Loucy (cell line): ENCODE measurements at regions not wholly inside any gene's neighbourhood (a gene's known extent, or its start where the extent isn't known, plus 50 kb on each side); places are given as distances from the start of the nearest gene placed in this dataset.
A peak's percentile ranks its signal among the peaks of the same experiment; 100 is the strongest.

Experiments
- H2AFZ ChIP-seq: fragments of 200-600 bp; sonication (generic); 2 replicates; pipeline ENCODE4 v1.6.0; 2016; ENCODE audit warnings: antibody characterized with exemption, mild to moderate bottlenecking, low read length, moderate library complexity
- H3F3A ChIP-seq: fragments of 200-600 bp; 2 replicates; pipeline ENCODE4 v1.6.0; 2016; ENCODE audit warnings: antibody characterized with exemption, low read depth, mild to moderate bottlenecking
- H3K27me3 ChIP-seq: fragments of 200-600 bp; sonication (generic); 2 replicates; pipeline ENCODE4 v1.6.1; 2014; ENCODE audit warnings: low read length, mild to moderate bottlenecking; ENCODE audit not compliant: insufficient read depth, poor library complexity, severe bottlenecking
- H3K36me3 ChIP-seq: fragments of 200-600 bp; sonication (generic); 2 replicates; pipeline ENCODE4 v1.6.1; 2016; ENCODE audit warnings: low read length; ENCODE audit not compliant: insufficient read depth
- H3K4me1 ChIP-seq: fragments of 200-600 bp; sonication (generic); 2 replicates; pipeline ENCODE4 v1.5.1; 2014; ENCODE audit warnings: low read length, mild to moderate bottlenecking; ENCODE audit not compliant: insufficient read depth, poor library complexity, severe bottlenecking
- H3K4me2 ChIP-seq: fragments of 200-600 bp; sonication (generic); 2 replicates; pipeline ENCODE4 v1.6.0; 2014; ENCODE audit warnings: antibody characterized with exemption, low read length, low read depth, mild to moderate bottlenecking; ENCODE audit not compliant: poor library complexity, severe bottlenecking
- H3K4me3 ChIP-seq: fragments of 200-600 bp; sonication (generic); 2 replicates; pipeline ENCODE4 v1.5.1; 2014; ENCODE audit warnings: low read length, mild to moderate bottlenecking, mixed read lengths; ENCODE audit not compliant: poor library complexity, severe bottlenecking
- H3K79me2 ChIP-seq: fragments of 200-600 bp; sonication (generic); 2 replicates; pipeline ENCODE4 v1.6.1; 2014; ENCODE audit warnings: low read length; ENCODE audit not compliant: insufficient read depth
- H3K9ac ChIP-seq: fragments of 200-600 bp; sonication (generic); 2 replicates; pipeline ENCODE4 v1.6.0; 2014; ENCODE audit warnings: mild to moderate bottlenecking, low read depth, low read length, moderate library complexity; ENCODE audit not compliant: poor library complexity, severe bottlenecking
- H3K9me2 ChIP-seq: fragments of 200-600 bp; sonication (generic); replicated peaks from 2 replicates; pipeline ENCODE4 v1.6.1; 2016; ENCODE audit warnings: low read depth, low read length, mixed read lengths
- H3K9me3 ChIP-seq: fragments of 200-600 bp; sonication (generic); 2 replicates; pipeline ENCODE4 v1.6.1; 2014; ENCODE audit warnings: mild to moderate bottlenecking, antibody characterized with exemption, low read length, low read depth; ENCODE audit not compliant: insufficient read depth
- H4K20me1 ChIP-seq: fragments of 200-600 bp; sonication (generic); 2 replicates; pipeline ENCODE4 v1.6.0; 2014; ENCODE audit warnings: antibody characterized with exemption, low read length, mild to moderate bottlenecking; ENCODE audit not compliant: insufficient read depth, poor library complexity, severe bottlenecking
- CTCF ChIP-seq: fragments of 200-600 bp; sonication (generic); conservative IDR thresholded peaks from 2 replicates; pipeline ENCODE4 v1.5.1; 2014; ENCODE audit warnings: mild to moderate bottlenecking, antibody characterized with exemption, low read length
- EZH2phosphoT487 ChIP-seq: fragments of 200-600 bp; IDR thresholded peaks from 2 replicates; pipeline ENCODE4 v1.6.1; 2018; ENCODE audit warnings: antibody characterized with exemption, mild to moderate bottlenecking, moderate library complexity, borderline replicate concordance

DNA sequence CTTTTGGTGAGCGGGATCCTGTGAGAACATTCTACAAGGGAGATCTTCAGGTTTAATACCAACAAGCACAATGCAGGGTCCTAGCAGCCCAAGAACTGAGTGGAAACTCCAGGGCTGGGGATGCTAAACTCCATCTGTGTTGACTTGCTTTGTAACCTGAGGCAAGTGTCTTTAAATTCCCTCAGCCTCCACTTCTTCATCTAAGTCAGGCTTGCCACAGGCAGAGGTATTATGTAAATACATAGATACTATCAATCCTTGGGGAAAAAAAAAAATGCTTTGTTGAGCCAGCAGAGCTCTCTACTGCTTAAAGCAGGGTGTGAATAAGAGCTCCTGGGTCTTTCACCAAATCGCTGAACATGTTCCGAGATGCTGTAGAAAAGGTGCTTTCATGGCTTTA is 114.2 kb upstream of the PHACTR1 start:
- H3K4me1 ChIP-seq = no peaks in the 10 kb centered on the region
- H3K4me2 ChIP-seq = no peak overlapping the region

GRCh38 chr6:12602951-12603672 is 113.5 kb upstream of the PHACTR1 start:
- Histone ChIP-seq H3K27me3 (no peaks in the 10 kb centered on the region), H3K36me3 (no peaks in the 10 kb centered on the region), H4K20me1 (no peaks in the 10 kb centered on the region), H3K79me2 (no peaks in the 10 kb centered on the region), H3K9me2 (no peaks in the 10 kb centered on the region), H3K4me1 (no peaks in the 10 kb centered on the region), H2AFZ (no peak overlapping the region), H3K4me3 (no peak overlapping the region), H3K9me3 (no peaks in the 10 kb centered on the region), H3K4me2 (no peak overlapping the region), H3F3A (no peaks in the 10 kb centered on the region), H3K9ac (no peak overlapping the region)
- TF ChIP-seq CTCF (peak; percentile 69), EZH2phosphoT487 (no peak)

More for the DNA sequence above, 114.2 kb upstream of the PHACTR1 start:
- no peak overlapping the region for H2AFZ ChIP-seq
- no peaks in the 10 kb centered on the region for H3K9me2 ChIP-seq
- H3K9ac ChIP-seq = no peak overlapping the region
- H3K9me3 ChIP-seq = no peaks in the 10 kb centered on the region
- H3K36me3 ChIP-seq = no peaks in the 10 kb centered on the region
- no peak for TF ChIP-seq CTCF
- no peak for TF ChIP-seq EZH2phosphoT487
- no peaks in the 10 kb centered on the region for H4K20me1 ChIP-seq
- H3K79me2 ChIP-seq = no peaks in the 10 kb centered on the region
- H3K27me3 ChIP-seq = no peaks in the 10 kb centered on the region
- no peak overlapping the region for H3K4me3 ChIP-seq
- no peaks in the 10 kb centered on the region for H3F3A ChIP-seq

DNA sequence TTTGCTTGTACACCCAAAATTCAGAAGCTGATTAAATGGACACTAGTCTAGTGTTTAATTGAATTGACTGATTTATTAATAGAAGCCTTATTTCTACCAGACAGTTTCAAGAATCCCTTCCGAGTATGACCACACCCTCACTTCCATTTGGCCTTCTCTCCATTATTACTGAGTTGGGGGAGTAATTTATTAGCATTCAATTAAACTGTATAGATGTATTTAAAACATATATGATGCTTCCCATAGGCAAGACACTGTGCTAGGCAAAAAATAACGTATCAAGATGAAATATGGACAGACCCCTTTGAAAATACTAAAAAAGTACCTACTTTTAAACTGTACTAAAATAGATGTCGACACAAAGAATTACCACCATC is 112.9 kb upstream of the PHACTR1 start:
- Histone ChIP-seq H3K9me3 (no peaks in the 10 kb centered on the region), H3K4me2 (no peak overlapping the region), H3F3A (no peaks in the 10 kb centered on the region), H2AFZ (no peak overlapping the region), H3K36me3 (no peaks in the 10 kb centered on the region), H3K4me3 (no peak overlapping the region), H4K20me1 (no peaks in the 10 kb centered on the region), H3K27me3 (no peaks in the 10 kb centered on the region), H3K9ac (no peak overlapping the region), H3K79me2 (no peaks in the 10 kb centered on the region), H3K4me1 (no peaks in the 10 kb centered on the region), H3K9me2 (no peaks in the 10 kb centered on the region)
- TF ChIP-seq EZH2phosphoT487 (no peak), CTCF (peak; percentile 20; the same call in 1 of the 2 replicates)
